ENCODE measurements at regions not wholly inside any gene's neighbourhood (a gene's known extent, or its start where the extent isn't known, plus 50 kb on each side); places are given as distances from the start of the nearest gene placed in this dataset.

DNA sequence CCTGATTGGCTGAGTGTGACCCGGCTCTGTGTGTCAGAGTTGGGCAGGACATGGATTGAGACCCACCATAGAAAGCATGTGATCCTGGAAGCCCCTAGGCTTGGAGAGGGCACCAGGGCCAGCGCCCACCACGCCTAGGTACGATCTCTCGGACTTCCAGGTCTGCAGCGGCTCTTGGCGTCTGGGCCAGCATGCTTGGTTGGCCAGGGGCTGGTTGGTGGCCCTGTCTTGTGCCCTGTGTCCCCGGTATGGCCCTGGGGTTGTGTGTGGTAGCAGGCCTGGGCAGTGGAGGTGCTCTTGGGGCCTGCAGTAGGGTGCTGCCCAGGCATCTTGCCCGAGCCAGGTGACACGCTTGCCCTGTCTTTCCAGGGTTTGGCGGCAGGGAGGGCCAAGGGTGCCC lies 210.6 kb downstream of the UBE3A start:
- DNase-seq = no peak
- TF ChIP-seq, protein P1, sequence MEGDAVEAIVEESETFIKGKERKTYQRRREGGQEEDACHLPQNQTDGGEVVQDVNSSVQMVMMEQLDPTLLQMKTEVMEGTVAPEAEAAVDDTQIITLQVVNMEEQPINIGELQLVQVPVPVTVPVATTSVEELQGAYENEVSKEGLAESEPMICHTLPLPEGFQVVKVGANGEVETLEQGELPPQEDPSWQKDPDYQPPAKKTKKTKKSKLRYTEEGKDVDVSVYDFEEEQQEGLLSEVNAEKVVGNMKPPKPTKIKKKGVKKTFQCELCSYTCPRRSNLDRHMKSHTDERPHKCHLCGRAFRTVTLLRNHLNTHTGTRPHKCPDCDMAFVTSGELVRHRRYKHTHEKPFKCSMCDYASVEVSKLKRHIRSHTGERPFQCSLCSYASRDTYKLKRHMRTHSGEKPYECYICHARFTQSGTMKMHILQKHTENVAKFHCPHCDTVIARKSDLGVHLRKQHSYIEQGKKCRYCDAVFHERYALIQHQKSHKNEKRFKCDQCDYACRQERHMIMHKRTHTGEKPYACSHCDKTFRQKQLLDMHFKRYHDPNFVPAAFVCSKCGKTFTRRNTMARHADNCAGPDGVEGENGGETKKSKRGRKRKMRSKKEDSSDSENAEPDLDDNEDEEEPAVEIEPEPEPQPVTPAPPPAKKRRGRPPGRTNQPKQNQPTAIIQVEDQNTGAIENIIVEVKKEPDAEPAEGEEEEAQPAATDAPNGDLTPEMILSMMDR (IDR thresholded peaks at IDR 0.05) = no peak
- no peak overlapping the region for H3K4me3 Mint-ChIP-seq
- no peaks in the 10 kb centered on the region for H3K4me1 Mint-ChIP-seq (ENCODE audit: low read depth)
- H3K27me3 Mint-ChIP-seq (ENCODE audit: insufficient read depth) = no peaks in the 10 kb centered on the region; the same call in 1 of the 2 replicates
- no peak overlapping the region for H3K27ac Mint-ChIP-seq
- peaks cover 35% of the 10 kb centered on the region for H3K9me3 Mint-ChIP-seq
- H3K36me3 Mint-ChIP-seq (ENCODE audit: low read depth) = no peaks in the 10 kb centered on the region

DNA sequence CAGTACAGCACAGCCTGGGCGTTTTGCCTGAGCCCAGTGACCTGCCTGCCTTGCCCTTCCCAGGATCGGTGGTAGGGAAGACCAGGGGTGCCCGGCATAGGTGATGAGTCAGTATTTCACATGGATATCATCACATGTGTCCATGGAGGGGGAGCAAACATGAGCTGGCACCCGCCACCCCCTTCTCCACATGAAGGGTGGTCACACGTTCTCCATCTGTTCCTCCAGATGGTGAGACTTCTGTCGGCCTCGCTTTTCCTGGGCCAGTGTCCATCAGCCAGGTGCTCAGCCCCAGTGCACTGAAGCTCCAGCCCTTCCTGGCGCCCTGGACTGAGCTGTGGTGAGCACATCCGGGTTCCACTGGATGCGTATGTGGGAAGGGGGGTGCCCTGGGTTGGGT lies 208.4 kb downstream of the UBE3A start:
- no peak for DNase-seq
- no peak overlapping the region for H3K27ac Mint-ChIP-seq
- H3K27me3 Mint-ChIP-seq (ENCODE audit: insufficient read depth) = no peaks in the 10 kb centered on the region; the same call in 1 of the 2 replicates
- H3K4me3 Mint-ChIP-seq = no peak overlapping the region
- peaks cover 28% of the 10 kb centered on the region for H3K9me3 Mint-ChIP-seq
- no peaks in the 10 kb centered on the region for H3K36me3 Mint-ChIP-seq (ENCODE audit: low read depth)
- TF ChIP-seq, protein P1 (IDR thresholded peaks at IDR 0.05) = no peak
- H3K4me1 Mint-ChIP-seq (ENCODE audit: low read depth) = no peaks in the 10 kb centered on the region

GRCh38 chr15:25233766-25234350 lies 205.0 kb downstream of the UBE3A start:
- no peaks in the 10 kb centered on the region; the same call in 1 of the 2 replicates for H3K27me3 Mint-ChIP-seq (ENCODE audit: insufficient read depth)
- no peak for DNase-seq
- H3K36me3 Mint-ChIP-seq (ENCODE audit: low read depth) = no peaks in the 10 kb centered on the region; the same call in 1 of the 2 replicates
- no peak overlapping the region for H3K4me3 Mint-ChIP-seq
- H3K4me1 Mint-ChIP-seq (ENCODE audit: low read depth) = no peaks in the 10 kb centered on the region
- H3K9me3 Mint-ChIP-seq = peaks cover 42% of the 10 kb centered on the region
- H3K27ac Mint-ChIP-seq = no peak overlapping the region
- TF ChIP-seq, protein P1 (IDR thresholded peaks at IDR 0.05) = no peak

- Mint-ChIP-seq H3K4me3 (no peak overlapping the region), H3K36me3 (ENCODE audit: low read depth) (no peaks in the 10 kb centered on the region; the same call in 1 of the 2 replicates), H3K27ac (no peak overlapping the region), H3K4me1 (ENCODE audit: low read depth) (no peaks in the 10 kb centered on the region), H3K9me3 (peaks cover 42% of the 10 kb centered on the region), H3K27me3 (ENCODE audit: insufficient read depth) (no peaks in the 10 kb centered on the region)
- TF ChIP-seq, protein P1 (IDR thresholded peaks at IDR 0.05) = no peak
- no peak for DNase-seq
These were observed 204.0 kb downstream of the UBE3A start for GRCh38 chr15:25234831-25235230.

DNA sequence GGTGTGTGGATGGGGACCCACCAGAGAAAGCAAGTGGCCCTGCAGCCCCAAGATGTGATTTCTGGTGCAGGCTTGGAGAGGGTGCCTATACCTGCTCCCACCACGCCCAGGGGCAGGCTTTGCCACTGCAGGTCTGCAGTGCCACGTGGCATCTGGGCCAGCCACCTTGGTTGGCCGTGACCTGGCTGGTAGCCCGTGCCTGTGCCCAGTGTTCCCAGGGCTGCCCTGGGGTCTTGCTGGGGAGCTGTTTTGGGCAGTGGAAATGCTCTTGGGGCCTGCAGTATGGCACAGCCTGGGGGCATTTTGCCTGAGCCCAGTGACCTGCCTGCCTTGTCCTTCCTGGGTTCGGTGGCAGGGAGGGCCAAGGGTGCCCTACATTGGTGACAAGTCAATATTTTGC lies 203.4 kb downstream of the UBE3A start:
- DNase-seq = no peak
- TF ChIP-seq, protein P1 (IDR thresholded peaks at IDR 0.05) = no peak

More for the DNA sequence above, 203.4 kb downstream of the UBE3A start:
- Mint-ChIP-seq H3K4me3 (no peak overlapping the region), H3K27ac (no peak overlapping the region), H3K36me3 (ENCODE audit: low read depth) (no peaks in the 10 kb centered on the region; the same call in 1 of the 2 replicates), H3K27me3 (ENCODE audit: insufficient read depth) (no peaks in the 10 kb centered on the region), H3K4me1 (ENCODE audit: low read depth) (no peaks in the 10 kb centered on the region), H3K9me3 (peaks cover 42% of the 10 kb centered on the region)
